ENCODE measurements at regions not wholly inside any gene's neighbourhood (a gene's known extent, or its start where the extent isn't known, plus 50 kb on each side); places are given as distances from the start of the nearest gene placed in this dataset.

DNA sequence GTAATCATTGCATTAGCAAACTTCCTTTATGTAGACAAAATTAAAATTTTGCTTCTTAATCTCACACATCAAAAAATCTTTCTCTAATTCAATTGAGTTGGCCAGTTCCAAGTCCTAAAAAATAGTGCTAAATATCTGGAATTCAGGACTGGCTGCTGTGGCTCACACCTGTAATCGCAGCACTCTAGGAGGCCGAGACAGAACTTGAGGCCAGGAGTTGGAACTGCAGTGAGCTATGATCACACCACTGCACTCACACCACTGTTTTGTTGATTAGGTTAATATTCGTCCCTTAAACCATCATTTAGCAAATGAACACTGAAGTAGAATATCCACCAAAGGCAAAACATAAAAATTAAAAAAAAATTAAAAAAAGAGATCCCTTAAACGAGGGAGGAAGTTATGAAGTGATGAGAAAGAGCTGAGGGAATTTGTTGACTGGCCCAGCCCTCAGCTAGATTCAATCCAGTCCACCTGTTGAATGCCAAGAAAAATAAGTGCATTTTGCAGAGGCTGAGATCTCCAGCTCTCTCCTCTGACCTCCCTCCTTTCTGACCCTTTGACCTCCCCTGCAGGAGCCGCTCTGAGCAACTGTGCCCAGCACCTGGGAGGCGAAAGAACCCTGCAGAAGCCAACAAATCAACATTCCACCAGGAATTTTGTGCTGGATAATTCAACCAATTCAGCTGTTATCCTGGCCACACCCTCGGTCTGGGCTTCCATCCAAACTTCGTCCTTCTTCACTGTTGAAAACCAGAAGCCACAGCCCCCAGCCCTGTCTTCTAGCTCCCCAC lies 96.8 kb downstream of the OR2K2 start:
- Histone ChIP-seq H2AFZ (replicated peaks; ENCODE audit: low read length, poor library complexity) (peak overlapping the region; percentile 45), H3K9me1 (ENCODE audit: insufficient read depth, low read length) (no peaks in the 10 kb centered on the region), H2BK5ac (ENCODE audit: low read depth, low read length, poor library complexity, severe bottlenecking) (no peak overlapping the region), H2AK5ac (ENCODE audit: low read depth, low read length) (no peak overlapping the region), H3K79me1 (ENCODE audit: low read depth in 1 of 2, low read length in 2 of 2) (no peaks in the 10 kb centered on the region), H4K5ac (ENCODE audit: low read depth, low read length) (no peak overlapping the region), H3K9ac (ENCODE audit: low read depth, low read length) (no peak overlapping the region), H3K56ac (ENCODE audit: extremely low read depth, insufficient read depth, low read length) (no peak overlapping the region), H2BK120ac (ENCODE audit: low read depth, low read length) (no peak overlapping the region), H3K14ac (replicated peaks; ENCODE audit: low read depth, low read length) (no peak overlapping the region), H3K4me1 (ENCODE audit: control insufficient read depth, insufficient read depth, low read length) (no peaks in the 10 kb centered on the region), H3K36me3 (ENCODE audit: control insufficient read depth, insufficient read depth, low read length) (no peaks in the 10 kb centered on the region), H4K91ac (ENCODE audit: insufficient read depth, low read depth, low read length) (no peak overlapping the region), H3K4me3 (ENCODE audit: insufficient read depth, low read depth, low read length) (no peak overlapping the region), H3K27me3 (ENCODE audit: control insufficient read depth, insufficient read depth, low read length) (no peaks in the 10 kb centered on the region), H2BK20ac (ENCODE audit: low read depth, low read length) (no peak overlapping the region), H3K23ac (ENCODE audit: low read depth, low read length) (no peak overlapping the region), H3K4ac (ENCODE audit: low read depth, low read length) (no peak overlapping the region), H4K8ac (ENCODE audit: low read depth in 2 of 2, low read length in 2 of 2) (no peak overlapping the region), H3K18ac (ENCODE audit: low read depth, low read length) (no peak overlapping the region), H2BK15ac (ENCODE audit: low read depth, low read length) (no peak overlapping the region), H3K9me3 (ENCODE audit: control insufficient read depth, insufficient read depth, low read length) (no peaks in the 10 kb centered on the region), H2AK9ac (replicated peaks; ENCODE audit: low read depth, low read length, poor library complexity) (no peak overlapping the region), H3K4me2 (ENCODE audit: low read depth, low read length) (no peak overlapping the region), H4K20me1 (ENCODE audit: insufficient read depth, low read length) (no peaks in the 10 kb centered on the region), H3K27ac (ENCODE audit: insufficient read depth, low read length) (no peak overlapping the region)
- dilution Hi-C loops (cut with HindIII; ENCODE audit: low sequenced_read_pairs, unreplicated experiment): no loop called here
- TF ChIP-seq CEBPB (IDR thresholded peaks at IDR 0.05; ENCODE audit: low read depth, low read length): no peak
- TF ChIP-seq RAD21 (IDR thresholded peaks at IDR 0.05; ENCODE audit: low read length): no peak
- TF ChIP-seq, protein P1, sequence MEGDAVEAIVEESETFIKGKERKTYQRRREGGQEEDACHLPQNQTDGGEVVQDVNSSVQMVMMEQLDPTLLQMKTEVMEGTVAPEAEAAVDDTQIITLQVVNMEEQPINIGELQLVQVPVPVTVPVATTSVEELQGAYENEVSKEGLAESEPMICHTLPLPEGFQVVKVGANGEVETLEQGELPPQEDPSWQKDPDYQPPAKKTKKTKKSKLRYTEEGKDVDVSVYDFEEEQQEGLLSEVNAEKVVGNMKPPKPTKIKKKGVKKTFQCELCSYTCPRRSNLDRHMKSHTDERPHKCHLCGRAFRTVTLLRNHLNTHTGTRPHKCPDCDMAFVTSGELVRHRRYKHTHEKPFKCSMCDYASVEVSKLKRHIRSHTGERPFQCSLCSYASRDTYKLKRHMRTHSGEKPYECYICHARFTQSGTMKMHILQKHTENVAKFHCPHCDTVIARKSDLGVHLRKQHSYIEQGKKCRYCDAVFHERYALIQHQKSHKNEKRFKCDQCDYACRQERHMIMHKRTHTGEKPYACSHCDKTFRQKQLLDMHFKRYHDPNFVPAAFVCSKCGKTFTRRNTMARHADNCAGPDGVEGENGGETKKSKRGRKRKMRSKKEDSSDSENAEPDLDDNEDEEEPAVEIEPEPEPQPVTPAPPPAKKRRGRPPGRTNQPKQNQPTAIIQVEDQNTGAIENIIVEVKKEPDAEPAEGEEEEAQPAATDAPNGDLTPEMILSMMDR (conservative IDR thresholded peaks at IDR 0.05; ENCODE audit: low read depth, low read length): no peak
- no peak for TF ChIP-seq MAZ (IDR thresholded peaks at IDR 0.05; ENCODE audit: borderline replicate concordance, low read depth, low read length)
- TF ChIP-seq FOS (IDR thresholded peaks at IDR 0.05; ENCODE audit: low read depth, low read length): no peak
- no peak for TF ChIP-seq POLR2A (IDR thresholded peaks at IDR 0.05; ENCODE audit: low read depth, low read length)
- no peak for TF ChIP-seq SMC3 (IDR thresholded peaks at IDR 0.05; ENCODE audit: low read depth, low read length)
- no peak for TF ChIP-seq RCOR1 (IDR thresholded peaks at IDR 0.05; ENCODE audit: insufficient replicate concordance, low read length)
- no peak for TF ChIP-seq NFE2L2 (IDR thresholded peaks at IDR 0.05; ENCODE audit: low read depth, low read length)
- TF ChIP-seq, protein P2, sequence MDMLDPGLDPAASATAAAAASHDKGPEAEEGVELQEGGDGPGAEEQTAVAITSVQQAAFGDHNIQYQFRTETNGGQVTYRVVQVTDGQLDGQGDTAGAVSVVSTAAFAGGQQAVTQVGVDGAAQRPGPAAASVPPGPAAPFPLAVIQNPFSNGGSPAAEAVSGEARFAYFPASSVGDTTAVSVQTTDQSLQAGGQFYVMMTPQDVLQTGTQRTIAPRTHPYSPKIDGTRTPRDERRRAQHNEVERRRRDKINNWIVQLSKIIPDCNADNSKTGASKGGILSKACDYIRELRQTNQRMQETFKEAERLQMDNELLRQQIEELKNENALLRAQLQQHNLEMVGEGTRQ (IDR thresholded peaks at IDR 0.05; ENCODE audit: low read depth, low read length): no peak
- TF ChIP-seq CHD1 (IDR thresholded peaks at IDR 0.05; ENCODE audit: low read depth, low read length): no peak
- no peak for TF ChIP-seq BHLHE40 (IDR thresholded peaks at IDR 0.05; ENCODE audit: low read depth, low read length)
- in situ Hi-C loops (cut with MboI; ENCODE audit: low sequenced_read_pairs): no loop called here
- no TSS peak for BruUV-seq (replicated peaks)
- intact Hi-C loops (cut with micrococcal nuclease): no loop called here
- POLR2A ChIA-PET (ENCODE audit: unreplicated experiment): no interaction called here
- no peak for ATAC-seq (ENCODE audit: low read depth)
- 0% methylated on average over 1 of the region's 8 CpGs; no CpG with 5 or more reads in 1 of the 2 experiments for WGBS, 2 experiments (ENCODE audit: extremely low coverage in 2 of 2, insufficient read length in 1 of 2)
- no peak for DNase-seq
- CTCF ChIA-PET: no interaction called here

Data from IMR-90 (cell line).